T follicular helper cell (primary cell): ENCODE measurements at regions not wholly inside any gene's neighbourhood (a gene's known extent, or its start where the extent isn't known, plus 50 kb on each side); places are given as distances from the start of the nearest gene placed in this dataset.

Source experiments
- DNase-seq: peaks from one replicate; pipeline ENCODE4 v3.0.0-alpha.2; 2020; ENCODE audit warnings: low read depth

DNA sequence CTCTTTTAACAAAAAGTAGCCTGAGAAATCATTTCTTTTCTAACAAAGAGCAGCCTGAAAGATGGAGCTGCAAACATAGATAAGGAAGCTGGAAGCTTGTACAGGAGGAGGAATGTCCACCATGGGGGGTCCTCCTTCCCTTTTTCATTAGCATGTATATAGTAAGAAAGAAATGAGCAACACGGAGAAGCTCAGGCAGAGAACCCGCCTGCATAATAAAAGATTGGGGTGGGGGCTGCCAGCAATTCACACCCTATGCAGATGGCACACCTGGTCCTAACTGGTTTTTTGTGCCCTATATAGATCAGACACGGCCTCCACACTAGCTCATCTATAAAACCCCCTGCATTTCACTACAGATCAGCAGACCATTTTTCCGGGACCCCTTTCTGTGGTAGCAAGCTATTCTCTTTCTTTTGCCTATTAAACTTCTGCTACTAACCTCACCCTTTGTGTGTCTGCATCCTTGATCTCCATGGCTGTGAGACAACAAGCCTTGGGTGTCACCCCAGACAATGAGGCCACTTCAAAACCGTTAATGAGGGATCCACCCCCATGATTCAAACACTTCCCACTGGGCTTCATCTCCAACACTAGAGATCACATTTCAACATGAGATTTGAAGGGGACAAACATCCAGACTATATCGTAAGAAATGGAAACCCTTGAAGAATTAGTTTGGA lies 167.5 kb upstream of the FREM2 start:
- DNase-seq, result no peak

DNA sequence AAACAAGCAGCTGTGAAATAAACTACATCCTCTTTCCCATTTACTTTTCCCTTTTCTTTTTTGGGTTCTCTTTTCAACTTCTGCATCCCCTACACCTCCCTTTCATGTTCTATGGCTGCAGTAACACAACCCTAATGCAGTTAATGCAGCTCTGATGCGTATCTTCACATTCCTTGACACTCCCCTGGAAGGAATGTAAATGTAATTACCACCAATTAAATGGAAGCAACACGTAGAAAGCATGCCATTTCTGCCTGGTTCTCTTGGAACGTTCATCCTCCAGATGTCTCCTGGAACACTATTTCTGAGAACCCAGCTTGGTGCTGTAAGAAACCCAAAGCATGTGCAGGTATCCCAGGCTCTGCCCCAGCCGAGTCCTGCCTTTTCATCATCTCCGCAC lies 166.8 kb upstream of the FREM2 start:
- no peak for DNase-seq

DNA sequence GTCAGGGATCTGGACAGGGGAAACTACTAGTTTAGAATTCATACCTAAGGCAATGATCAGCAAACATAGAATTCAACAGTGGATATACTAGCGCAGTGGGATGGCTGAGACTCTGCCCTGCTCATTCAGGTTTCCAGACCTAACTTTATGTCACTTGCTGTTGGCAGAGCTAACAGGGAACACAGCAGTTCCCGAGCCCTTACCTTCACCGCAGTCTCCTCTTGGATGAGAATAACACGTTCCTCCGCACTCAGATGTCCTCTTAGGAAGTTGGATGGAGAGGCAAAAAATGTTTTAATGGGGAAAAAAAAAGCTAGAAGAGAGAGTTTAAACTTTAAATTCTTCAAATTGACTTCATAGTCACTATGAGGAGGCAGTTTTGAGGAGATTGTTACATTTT lies 159.7 kb upstream of the FREM2 start:
- no peak for DNase-seq

DNA sequence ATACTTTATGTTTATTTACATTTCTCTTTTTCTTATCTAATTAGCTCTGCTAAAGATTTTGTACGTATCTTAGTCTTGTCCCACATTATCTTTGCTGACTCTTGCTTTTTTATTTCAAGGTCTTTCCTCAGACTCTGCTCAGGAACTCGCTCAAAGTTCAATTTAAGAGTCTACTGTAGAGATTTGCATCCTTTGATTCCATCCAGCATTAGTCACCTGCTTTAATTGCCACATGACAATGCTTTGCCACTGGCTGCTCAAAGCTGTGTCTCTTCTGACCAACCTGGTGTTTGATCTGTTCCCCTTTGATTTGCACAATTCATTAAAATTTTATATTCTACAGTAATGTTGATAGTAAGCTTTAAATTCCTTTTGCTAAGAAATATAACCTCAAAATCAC lies 157.9 kb upstream of the FREM2 start:
- DNase-seq, result no peak

DNA sequence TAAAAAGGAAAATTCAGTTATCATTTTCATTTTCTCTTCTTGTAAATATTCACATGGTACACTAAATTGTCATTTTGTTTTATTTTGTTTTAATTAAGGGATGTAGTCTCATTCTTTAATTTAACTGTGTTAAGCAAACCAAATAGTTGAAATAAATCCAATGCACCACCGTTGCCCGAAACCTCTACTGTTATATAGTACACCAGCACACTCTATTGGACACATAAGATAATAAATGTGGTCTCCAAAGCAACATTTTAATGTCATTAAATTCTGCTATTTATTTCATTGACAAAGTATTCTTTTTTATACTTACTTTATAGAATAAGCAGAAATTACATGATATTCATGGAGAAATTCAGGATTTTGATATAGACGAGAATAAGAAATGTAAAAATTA lies 156.4 kb upstream of the FREM2 start:
- no peak for DNase-seq

DNA sequence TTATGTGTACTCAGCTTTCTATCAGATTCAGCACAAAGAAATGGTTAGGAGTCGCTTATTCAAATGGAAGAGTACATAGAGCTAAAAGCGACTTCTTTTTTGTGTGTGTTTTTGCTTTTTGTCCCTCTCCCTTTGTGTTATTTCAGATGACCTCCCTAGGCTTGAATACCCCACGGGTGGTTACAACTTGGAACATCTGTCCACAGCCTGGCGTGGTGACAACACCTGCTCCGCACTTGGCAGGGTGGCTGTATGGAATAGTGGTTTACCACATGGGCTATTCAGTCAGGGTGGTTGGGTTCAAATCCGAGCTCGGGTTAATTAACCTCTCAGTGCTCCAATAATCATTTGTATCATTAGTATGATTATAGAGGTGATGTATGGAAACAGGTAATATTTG lies 151.6 kb upstream of the FREM2 start:
- no peak for DNase-seq

DNA sequence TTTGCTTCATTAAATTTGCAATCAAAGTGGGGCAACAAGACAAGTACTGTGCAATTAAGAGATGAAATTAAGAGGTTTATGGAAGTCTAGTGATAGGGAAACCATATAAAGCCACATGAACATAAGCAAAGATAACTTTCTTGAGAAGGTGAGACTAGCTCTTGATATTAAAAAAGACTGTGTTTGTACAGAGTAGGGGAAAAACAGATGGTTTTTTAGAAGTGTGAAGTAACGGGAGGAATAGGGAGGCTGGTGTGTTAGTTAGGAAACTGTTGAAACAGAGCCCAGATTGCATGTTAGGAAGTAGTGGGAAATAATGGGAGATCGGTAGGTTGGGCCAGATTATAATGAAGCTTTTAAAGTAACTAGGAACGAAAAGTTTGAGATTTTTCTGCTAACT lies 149.8 kb upstream of the FREM2 start:
- DNase-seq, result no peak

DNA sequence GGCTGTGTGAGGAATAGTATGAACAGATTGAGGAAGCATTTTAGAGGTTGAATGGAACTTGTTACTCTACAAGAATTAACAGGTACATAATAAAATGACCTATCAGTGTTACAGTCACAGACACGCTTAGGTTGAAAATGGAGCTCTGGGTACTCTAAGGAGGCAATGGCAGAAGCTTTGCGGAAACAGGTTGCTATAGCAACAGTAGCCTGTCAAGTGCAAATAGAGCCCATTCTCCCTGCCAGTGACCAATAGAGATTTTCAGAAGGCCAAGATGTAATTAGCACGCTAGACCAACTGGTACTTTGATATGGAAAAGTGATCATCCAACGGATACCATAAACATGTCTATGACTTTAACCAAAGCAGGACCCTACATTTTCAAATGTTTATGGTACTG lies 148.5 kb upstream of the FREM2 start:
- no peak for DNase-seq

DNA sequence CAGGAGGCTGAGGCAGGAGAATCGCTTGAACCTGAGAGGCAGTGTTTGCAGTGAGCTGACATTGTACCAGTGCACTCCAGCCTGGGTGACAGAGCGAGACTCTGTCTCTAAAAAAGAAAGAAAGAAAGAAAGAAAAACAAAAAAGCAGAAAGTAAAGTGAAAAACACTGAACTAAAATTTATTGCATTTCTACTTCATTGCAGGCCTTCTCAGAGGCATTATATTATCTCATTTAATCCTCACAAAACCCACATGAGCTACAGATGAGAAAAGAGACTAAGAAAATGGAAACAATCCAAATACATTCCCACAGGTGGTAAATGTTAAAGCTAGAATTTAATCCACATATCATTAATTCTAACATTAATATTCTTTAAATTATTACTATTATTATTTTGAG lies 147.2 kb upstream of the FREM2 start:
- no peak for DNase-seq

DNA sequence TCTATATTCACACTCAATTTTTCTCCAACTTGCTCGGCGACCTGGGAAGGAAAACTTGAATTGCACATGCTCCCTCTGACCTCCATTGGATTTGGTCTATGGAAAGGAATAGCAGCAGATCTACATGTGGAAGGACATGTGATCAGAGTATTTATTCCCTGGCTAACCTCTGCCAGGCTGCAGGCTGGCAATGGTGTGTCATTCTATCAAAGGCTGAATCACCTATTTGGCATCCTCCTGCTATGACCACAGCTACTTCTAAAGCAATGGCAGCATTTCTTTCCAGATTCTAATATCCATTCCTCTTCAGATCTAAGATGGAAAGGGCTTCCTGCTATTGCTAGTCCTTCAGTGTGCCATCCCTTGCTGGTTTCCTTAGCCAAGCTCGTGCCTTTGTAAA lies 144.3 kb upstream of the FREM2 start:
- no peak for DNase-seq

DNA sequence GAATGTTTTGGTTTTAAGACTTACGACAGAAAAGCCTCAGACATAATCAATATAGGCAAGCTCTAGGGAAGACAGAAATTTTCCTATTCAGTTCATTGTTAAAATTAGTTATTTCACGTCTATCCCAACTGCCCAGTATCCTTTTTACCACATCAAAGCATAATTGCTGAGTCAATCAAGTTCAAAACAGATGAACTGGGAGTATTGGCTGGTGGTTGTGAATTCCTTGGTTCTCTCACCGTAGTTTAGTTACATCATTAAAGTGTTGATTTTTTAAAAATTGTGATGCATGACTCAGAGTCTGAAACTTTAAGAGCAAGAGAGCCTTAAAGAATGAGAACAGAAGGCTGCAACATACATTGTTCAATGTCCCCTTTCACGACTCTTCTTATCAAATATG lies 143.3 kb upstream of the FREM2 start:
- no peak for DNase-seq

DNA sequence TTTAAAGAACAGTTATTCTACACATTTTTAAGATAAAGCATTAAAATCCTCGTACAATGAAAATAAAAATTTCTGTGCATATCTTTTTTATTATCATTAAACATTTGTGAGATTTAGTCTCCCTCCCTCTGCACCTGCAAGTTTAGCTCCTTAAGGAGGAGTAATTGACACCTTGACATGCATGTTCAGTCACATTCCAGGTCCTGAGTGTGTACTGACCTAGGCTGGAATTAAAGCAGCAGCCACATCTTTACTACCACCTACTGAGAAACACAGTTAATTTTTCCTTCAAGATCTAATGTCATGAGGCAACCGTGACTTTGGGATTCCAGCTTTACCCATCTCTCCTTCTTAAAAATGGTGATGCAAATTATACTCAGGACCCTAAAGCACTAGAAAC lies 123.1 kb upstream of the FREM2 start:
- no peak for DNase-seq

DNA sequence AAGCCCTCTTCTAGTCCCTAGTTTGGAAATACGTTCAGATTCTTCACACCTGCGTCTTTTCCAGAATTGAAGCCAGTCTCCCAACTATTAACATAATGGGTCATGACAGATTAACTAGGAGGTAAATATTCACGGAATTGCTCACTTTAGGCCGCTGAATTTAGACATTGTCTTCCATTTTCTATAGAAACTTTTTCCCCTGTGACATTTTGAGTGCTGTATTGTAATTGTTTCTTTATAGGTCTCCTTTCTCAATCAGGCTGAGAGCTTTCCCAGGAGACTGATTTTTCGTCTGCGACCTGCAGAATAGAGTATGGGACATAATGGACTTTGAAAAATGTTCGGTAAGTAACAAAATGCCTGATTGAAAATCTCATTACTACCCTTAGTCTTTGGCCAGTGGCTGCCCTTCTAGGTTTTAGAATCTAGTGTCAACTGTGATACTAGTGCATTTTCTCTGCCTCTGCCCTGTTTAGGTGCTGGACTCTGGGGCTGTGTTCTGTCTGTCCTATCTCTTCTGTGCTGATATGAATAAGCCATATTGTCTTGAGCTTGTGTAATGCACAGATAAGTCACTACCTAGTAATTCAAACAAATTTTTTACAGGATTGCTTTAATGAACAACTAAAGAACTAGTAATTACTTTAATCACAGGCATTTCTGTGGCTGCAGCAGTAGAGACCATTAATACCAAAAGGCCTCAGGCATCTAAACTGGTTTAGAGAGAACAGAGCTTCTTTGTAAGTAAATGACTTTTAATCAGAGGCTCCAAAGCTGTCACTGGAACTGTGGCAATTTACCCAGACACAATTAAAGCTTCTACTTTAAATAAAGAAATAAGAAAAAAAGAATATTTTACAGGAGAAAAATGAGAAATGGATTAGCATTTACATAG lies 122.4 kb upstream of the FREM2 start:
- DNase-seq, result no peak

DNA sequence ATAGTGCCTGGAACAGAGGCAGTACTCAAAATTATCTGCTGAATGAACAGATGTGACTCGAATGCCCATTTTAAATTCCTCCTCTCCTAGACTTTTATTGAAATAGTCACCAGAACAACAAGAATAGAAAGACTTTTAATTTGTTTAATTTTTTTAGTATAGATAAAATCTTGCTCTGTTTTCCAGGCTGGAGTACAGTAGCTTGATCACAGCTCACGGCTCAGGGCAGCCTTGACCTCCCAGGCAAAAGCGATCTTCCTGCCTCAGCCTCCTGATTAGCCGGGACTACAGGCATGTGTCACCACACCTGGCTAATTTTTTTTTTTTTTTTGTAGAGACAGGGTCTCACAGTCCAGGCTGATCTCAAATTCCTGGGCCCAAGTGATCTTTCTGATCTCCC lies 120.9 kb upstream of the FREM2 start:
- no peak for DNase-seq

DNA sequence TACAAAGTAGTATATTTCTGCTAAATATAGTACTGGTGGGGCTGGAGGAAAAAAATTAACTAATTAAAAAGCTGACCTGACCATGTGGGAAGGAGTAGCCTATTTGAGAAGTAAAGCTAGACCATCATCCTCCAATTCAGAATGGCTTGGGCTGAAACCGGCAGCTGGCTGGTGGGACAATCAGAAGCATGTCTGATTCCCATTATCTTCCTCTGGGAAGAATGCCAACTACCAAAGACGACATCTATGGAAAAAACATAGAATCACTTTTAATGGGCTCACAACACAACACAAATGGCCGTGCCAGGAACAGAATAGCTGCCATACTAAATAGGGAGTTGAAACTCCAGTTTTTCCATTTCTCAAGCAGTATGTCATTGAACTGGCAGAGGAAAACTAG lies 120.4 kb upstream of the FREM2 start:
- no peak for DNase-seq

DNA sequence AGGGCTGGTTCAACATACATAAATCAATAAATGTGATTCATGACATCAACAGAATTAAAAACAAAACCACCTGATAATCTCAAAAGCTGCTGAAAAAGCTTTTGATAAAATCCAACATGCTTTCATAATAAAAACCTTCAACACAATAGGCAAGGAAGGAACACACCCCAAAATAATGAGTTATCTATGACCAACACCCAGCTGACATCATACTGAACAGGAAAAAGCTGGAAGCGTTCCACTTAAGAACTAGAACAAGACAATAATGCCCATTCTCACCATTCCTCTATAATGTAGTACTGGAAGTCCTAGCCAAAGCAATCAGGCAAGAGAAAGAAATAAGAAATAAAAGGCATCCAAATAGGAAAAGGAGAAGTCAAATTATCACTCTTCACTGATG lies 116.2 kb upstream of the FREM2 start:
- DNase-seq, result no peak

DNA sequence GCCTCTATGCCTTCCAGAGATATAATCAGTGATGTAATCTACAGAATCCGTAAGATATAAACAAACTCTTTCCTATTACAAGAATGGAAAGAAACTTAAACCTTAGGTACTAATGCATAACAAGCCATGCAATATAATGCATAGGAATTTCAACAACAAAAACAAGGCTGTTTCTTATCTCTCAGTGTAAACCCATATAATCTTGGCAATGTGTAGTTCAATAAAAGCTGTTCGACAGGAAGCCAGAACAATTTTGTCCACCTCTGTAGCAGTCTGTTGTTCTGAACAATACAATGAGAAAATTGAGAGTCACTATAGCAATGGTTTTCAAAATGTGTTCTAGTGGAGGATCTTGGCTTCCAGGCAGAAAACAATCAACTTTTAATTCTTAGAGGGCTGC lies 111.5 kb upstream of the FREM2 start:
- DNase-seq, result no peak

DNA sequence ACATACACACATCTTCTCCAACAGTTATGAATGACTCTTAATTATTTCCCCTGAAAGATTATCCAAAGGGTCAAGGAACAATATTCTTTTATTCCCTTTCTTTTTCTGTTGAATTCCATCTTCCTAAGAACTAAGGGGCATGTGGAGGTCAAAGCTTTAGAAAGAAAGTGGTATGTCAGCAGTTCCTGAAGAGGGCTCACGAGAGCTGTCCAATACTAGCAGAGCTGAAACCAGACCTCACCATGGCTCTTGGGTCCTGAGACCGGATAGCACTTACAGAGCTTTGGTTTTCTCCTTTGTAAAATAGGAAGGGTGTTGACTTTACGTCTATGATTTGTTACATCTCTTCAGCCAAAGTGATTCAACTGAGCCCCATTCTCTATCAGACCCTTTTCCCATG lies 109.8 kb upstream of the FREM2 start:
- DNase-seq, result no peak

DNA sequence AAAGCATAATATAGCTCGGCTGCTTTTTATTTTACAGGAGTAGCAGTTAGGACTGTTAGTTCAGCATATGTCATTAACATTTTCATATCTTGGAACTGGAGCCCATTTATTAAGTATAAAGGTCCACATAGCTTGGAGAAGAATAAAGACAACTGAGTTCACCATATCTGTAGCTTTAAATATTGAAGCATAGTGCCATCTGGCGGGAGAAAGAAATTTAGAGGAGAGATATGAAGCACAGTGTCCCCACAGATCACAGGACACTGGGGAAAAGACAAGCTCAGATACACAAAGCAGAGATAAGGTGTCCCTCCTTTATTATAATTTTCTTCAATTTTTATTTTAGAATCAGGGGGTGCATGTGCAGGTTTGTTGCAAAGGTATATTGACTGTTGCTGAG lies 104.7 kb upstream of the FREM2 start:
- DNase-seq, result peak; percentile 1

DNA sequence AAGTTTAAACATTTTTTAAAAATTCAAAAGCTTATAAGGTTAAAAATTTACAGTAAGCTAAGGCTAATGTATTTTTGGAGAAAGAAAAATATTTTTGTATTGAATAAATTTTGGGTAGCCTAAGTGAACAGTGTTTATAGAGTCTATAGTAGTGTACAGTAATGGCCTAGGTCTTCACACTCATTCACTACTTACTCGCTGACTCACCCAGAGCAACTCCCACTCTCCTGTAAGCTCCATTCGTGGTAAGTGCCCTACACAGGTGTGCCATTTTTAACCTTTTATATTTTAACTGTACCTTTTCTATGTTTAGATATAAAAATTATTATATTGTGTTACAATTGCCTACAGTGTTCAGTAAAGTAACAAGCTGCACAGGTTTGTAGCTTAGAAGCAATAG lies 96.6 kb upstream of the FREM2 start:
- DNase-seq, result no peak

DNA sequence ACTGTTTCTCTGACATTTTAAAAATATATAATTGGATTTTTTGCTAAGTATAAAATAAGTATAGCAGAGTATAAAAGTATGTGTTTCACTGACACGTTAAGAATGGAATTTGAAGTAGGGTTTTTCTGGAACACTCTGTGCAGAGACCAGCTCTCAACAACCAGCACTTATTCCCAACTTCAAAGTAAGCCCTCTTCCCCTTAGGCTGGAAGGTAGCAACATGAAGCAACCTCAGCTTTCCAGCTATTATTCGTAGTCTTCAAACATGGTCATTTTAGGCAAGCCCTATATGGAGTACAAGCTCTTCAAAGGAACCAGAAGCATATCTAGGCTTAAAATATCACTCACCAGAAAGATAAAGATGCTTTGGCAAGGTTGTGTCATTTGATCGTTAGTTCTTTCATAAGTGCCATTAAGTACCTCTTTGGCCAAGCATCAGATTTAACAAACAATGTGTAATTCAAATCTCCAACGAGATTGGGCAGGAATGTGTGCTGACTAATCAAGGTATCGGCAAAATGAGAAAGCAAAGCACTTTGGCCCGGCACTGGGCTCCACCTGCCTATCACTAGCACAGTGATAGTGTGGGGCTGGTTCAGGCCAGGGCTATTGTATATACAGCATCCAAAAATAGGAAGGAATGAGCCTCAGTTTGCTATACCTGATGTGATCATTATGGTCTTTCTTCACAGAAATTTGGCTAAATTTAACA lies 95.9 kb upstream of the FREM2 start:
- no peak for DNase-seq

DNA sequence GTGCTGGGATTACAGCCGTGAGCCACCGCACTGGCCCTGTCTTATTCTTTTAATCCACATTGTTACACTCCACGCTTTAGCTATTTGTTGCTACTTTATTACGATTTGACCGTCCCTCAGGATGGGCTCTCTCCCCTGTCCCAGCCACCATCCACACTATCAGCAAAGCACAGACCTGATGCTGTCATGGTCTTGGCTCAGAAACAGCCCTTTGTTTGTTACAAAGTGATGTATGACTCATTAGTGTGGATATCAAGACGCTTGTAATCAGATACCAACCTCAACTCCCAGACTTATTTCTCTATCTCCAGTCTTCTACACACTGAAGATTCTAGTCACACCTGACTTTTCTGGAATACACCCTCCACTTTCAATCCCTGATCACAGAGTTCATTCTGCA lies 84.6 kb upstream of the FREM2 start:
- no peak for DNase-seq
